Astrocyte of the hippocampus (primary cell): ENCODE measurements at regions not wholly inside any gene's neighbourhood (a gene's known extent, or its start where the extent isn't known, plus 50 kb on each side); places are given as distances from the start of the nearest gene placed in this dataset.
"Not testable (repeated sequence)": the region's sequence is repeated elsewhere in the genome, so short reads cannot be mapped to it uniquely, and the experiment has no call there.

Experiments
- DNase-seq: peaks from one replicate; pipeline ENCODE4 v3.0.0; 2011; ENCODE audit warnings: low read depth, low spot score

- DNase-seq, result no peak
Observed at GRCh38 chr2:19654310-19655090, 247.3 kb downstream of the TTC32 start.

GRCh38 chr2:19653509-19653908, 248.3 kb downstream of the TTC32 start:
- no peak for DNase-seq

- no peak for DNase-seq
Observed at GRCh38 chr2:19652811-19653210, 249.0 kb downstream of the TTC32 start.

- DNase-seq, result no peak
Observed at GRCh38 chr2:19651466-19651865, 250.3 kb downstream of the TTC32 start.

GRCh38 chr2:19649785-19650380, 251.9 kb downstream of the TTC32 start:
- DNase-seq, result peak; percentile 90

GRCh38 chr2:19649142-19649541, 252.6 kb downstream of the TTC32 start:
- peak; percentile 61 for DNase-seq

- DNase-seq, result peak; percentile 50
Observed at GRCh38 chr2:19648583-19648982, 253.2 kb downstream of the TTC32 start.

- no peak for DNase-seq
Observed at GRCh38 chr2:19646987-19647386, 254.8 kb downstream of the TTC32 start.

- no peak for DNase-seq
Observed at GRCh38 chr2:19644763-19645162, 257.0 kb downstream of the TTC32 start.

- no peak for DNase-seq
Observed at GRCh38 chr2:19643117-19643518, 258.7 kb downstream of the TTC32 start.

- no peak for DNase-seq
Observed at GRCh38 chr2:19642501-19642900, 259.3 kb downstream of the TTC32 start.

- DNase-seq, result no peak
Observed at GRCh38 chr2:19635951-19636510, 265.8 kb downstream of the TTC32 start.

GRCh38 chr2:19632403-19632991, 269.3 kb downstream of the TTC32 start:
- peak; percentile 46 for DNase-seq

- DNase-seq, result no peak
Observed at GRCh38 chr2:19631871-19632270, 269.9 kb downstream of the TTC32 start.

GRCh38 chr2:19630921-19631320, 270.9 kb downstream of the TTC32 start:
- no peak for DNase-seq

GRCh38 chr2:19627359-19627758, 268.9 kb upstream of the OSR1 start:
- DNase-seq, result no peak

- peak; percentile 47 for DNase-seq
Observed at GRCh38 chr2:19623488-19623887, 265.1 kb upstream of the OSR1 start.

- DNase-seq, result no peak
Observed at GRCh38 chr2:19617257-19617848, 258.9 kb upstream of the OSR1 start.

GRCh38 chr2:19615402-19615801, 257.0 kb upstream of the OSR1 start:
- DNase-seq, result not testable (repeated sequence)

- no peak for DNase-seq
Observed at GRCh38 chr2:19614066-19614465, 255.6 kb upstream of the OSR1 start.

- peak; percentile 83 for DNase-seq
Observed at GRCh38 chr2:19611491-19612332, 253.3 kb upstream of the OSR1 start.
